ENCODE measurements at regions not wholly inside any gene's neighbourhood (a gene's known extent, or its start where the extent isn't known, plus 50 kb on each side); places are given as distances from the start of the nearest gene placed in this dataset.
A peak's percentile ranks its signal among the peaks of the same experiment; 100 is the strongest.

- Histone ChIP-seq H3K36me3 (ENCODE audit: insufficient read depth, low read length) (no peaks in the 10 kb centered on the region), H3K4me2 (ENCODE audit: low read length) (no peak overlapping the region), H3K27me3 (ENCODE audit: control insufficient read depth, insufficient read depth, low read length) (no peaks in the 10 kb centered on the region), H3K4me1 (ENCODE audit: control insufficient read depth, insufficient read depth, low read length) (no peaks in the 10 kb centered on the region), H3K9ac (ENCODE audit: low read depth, low read length) (no peak overlapping the region), H3K4me3 (ENCODE audit: low read length) (no peak overlapping the region), H3K9me3 (replicated peaks; ENCODE audit: low read length) (no peaks in the 10 kb centered on the region)
Observed at GRCh38 chr13:105406551-105406950, 1128.9 kb downstream of the EFNB2 start.

GRCh38 chr13:105403086-105403485, 1132.4 kb downstream of the EFNB2 start:
- H3K4me3 ChIP-seq (ENCODE audit: low read length): no peak overlapping the region
- no peak overlapping the region for H3K9ac ChIP-seq (ENCODE audit: low read depth, low read length)

GRCh38 chr13:105395041-105395440, 1140.4 kb downstream of the EFNB2 start:
- no peak overlapping the region for H3K4me2 ChIP-seq (ENCODE audit: low read length)
- no peaks in the 10 kb centered on the region for H3K27me3 ChIP-seq (ENCODE audit: control insufficient read depth, insufficient read depth, low read length)
- no peak overlapping the region for H3K4me3 ChIP-seq (ENCODE audit: low read length)
- no peaks in the 10 kb centered on the region for H3K36me3 ChIP-seq (ENCODE audit: insufficient read depth, low read length)
- H3K4me1 ChIP-seq (ENCODE audit: control insufficient read depth, insufficient read depth, low read length): no peaks in the 10 kb centered on the region
- no peaks in the 10 kb centered on the region for H3K9me3 ChIP-seq (replicated peaks; ENCODE audit: low read length)
- no peak overlapping the region for H3K9ac ChIP-seq (ENCODE audit: low read depth, low read length)

More at GRCh38 chr13:105403086-105403485, 1132.4 kb downstream of the EFNB2 start:
- Histone ChIP-seq H3K4me1 (ENCODE audit: control insufficient read depth, insufficient read depth, low read length) (no peaks in the 10 kb centered on the region), H3K36me3 (ENCODE audit: insufficient read depth, low read length) (no peaks in the 10 kb centered on the region), H3K9me3 (replicated peaks; ENCODE audit: low read length) (no peaks in the 10 kb centered on the region), H3K27me3 (ENCODE audit: control insufficient read depth, insufficient read depth, low read length) (no peaks in the 10 kb centered on the region), H3K4me2 (ENCODE audit: low read length) (no peak overlapping the region)

DNA sequence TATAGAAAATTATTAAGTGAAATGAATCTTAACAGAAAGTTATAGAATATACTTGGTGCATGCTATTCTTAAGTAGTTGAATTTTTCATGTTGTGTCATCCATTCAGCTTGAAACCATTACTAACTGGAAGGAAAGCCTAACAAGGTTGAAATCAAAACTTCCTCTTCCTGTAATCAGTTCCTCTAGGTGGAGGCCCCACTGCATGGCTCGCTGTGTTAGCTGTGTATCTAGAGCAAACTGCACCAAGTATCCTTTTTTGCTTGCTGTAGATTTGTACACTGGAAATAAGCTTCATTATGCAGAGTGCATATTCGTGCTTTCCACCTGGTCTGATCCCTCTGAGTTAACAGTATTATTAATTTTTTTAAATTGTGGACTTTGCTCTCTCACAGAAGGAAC, 1146.1 kb downstream of the EFNB2 start:
- Histone ChIP-seq H3K4me1 (ENCODE audit: control insufficient read depth, insufficient read depth, low read length) (no peaks in the 10 kb centered on the region), H3K4me2 (ENCODE audit: low read length) (no peak overlapping the region), H3K9me3 (replicated peaks; ENCODE audit: low read length) (no peaks in the 10 kb centered on the region), H3K36me3 (ENCODE audit: insufficient read depth, low read length) (no peaks in the 10 kb centered on the region), H3K4me3 (ENCODE audit: low read length) (no peak overlapping the region), H3K9ac (ENCODE audit: low read depth, low read length) (no peak overlapping the region), H3K27me3 (ENCODE audit: control insufficient read depth, insufficient read depth, low read length) (no peaks in the 10 kb centered on the region)

GRCh38 chr13:105377452-105377851, 1158.0 kb downstream of the EFNB2 start:
- Histone ChIP-seq H3K36me3 (ENCODE audit: insufficient read depth, low read length) (no peaks in the 10 kb centered on the region), H3K4me1 (ENCODE audit: control insufficient read depth, insufficient read depth, low read length) (no peaks in the 10 kb centered on the region), H3K4me3 (ENCODE audit: low read length) (no peak overlapping the region)

DNA sequence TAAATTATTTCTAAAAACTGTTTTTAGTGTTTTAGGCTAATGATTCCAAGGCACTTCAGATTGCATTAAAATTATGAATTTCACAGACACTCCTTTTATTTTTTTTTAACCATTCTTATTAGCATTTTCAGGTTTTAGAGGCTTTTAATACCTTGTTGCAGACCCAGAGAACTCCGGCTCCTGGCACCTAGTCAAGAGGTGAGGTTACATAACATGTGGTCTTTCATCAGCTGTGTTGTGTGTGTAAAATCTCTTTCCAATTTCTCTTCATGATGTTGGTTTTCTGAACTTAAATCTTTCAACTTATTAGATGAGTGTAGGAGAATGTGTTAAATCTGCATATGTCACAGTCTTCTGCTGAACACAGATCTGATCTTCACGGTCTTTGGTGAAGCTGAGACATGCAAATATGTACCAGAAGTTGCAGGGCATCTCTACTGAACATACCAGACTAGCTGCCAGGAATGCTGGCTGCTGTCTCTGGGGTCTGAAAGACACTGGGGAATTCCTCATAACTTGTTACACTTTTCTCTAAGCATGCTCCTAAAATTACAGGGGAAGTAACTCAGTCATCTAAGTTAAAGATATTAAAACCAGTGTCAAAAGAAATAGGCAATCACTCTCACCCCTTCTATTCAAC, 1165.3 kb downstream of the EFNB2 start:
- Histone ChIP-seq H3K4me2 (ENCODE audit: low read length) (no peak overlapping the region), H3K4me1 (ENCODE audit: control insufficient read depth, insufficient read depth, low read length) (no peaks in the 10 kb centered on the region), H3K36me3 (ENCODE audit: insufficient read depth, low read length) (no peaks in the 10 kb centered on the region), H3K27me3 (ENCODE audit: control insufficient read depth, insufficient read depth, low read length) (no peaks in the 10 kb centered on the region), H3K9me3 (replicated peaks; ENCODE audit: low read length) (no peaks in the 10 kb centered on the region), H3K4me3 (ENCODE audit: low read length) (no peak overlapping the region), H3K9ac (ENCODE audit: low read depth, low read length) (no peak overlapping the region)

More at GRCh38 chr13:105377452-105377851, 1158.0 kb downstream of the EFNB2 start:
- no peak overlapping the region for H3K4me2 ChIP-seq (ENCODE audit: low read length)
- H3K9ac ChIP-seq (ENCODE audit: low read depth, low read length): no peak overlapping the region
- no peaks in the 10 kb centered on the region for H3K9me3 ChIP-seq (replicated peaks; ENCODE audit: low read length)
- H3K27me3 ChIP-seq (ENCODE audit: control insufficient read depth, insufficient read depth, low read length): no peaks in the 10 kb centered on the region

DNA sequence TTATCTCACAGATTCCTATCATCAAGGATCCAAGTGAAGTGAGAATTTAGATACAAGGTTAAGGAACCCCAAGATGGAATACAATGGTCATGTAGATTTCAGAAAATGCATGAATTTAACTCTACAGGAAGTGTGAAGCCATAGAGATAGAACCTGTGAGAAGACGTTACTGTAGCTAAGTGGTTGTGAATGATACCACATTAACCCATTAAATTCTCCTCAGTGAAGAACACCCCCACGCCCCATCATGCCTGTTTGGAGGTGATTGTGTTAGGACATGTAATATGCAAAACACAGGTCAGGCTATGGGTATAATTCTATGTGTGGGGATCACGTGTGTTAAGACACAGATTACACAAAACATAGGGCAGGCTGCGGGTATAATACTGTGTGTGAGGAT, 1166.7 kb downstream of the EFNB2 start:
- Histone ChIP-seq H3K9ac (ENCODE audit: low read depth, low read length) (no peak overlapping the region), H3K27me3 (ENCODE audit: control insufficient read depth, insufficient read depth, low read length) (no peaks in the 10 kb centered on the region), H3K36me3 (ENCODE audit: insufficient read depth, low read length) (no peaks in the 10 kb centered on the region), H3K4me1 (ENCODE audit: control insufficient read depth, insufficient read depth, low read length) (no peaks in the 10 kb centered on the region), H3K4me2 (ENCODE audit: low read length) (no peak overlapping the region), H3K9me3 (replicated peaks; ENCODE audit: low read length) (no peaks in the 10 kb centered on the region), H3K4me3 (ENCODE audit: low read length) (no peak overlapping the region)

DNA sequence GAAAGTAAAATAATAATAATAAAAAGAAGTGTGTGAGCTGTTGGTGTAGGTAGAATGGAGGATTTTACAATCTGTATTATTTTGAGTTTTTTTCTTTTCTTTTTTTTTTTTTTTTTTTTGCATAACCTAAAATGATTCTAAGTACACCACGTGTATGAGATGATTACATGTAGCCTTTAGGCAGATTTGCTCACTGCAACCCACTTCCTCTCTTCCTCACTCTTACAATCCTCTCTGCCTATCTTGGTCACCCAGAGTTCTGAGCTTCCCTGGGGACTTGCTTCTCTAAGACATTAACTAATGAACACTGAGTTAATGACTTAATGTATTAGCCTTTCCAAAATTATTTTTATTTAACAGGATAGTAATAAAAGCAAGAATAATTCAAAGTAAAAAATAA, 1169.6 kb downstream of the EFNB2 start:
- Histone ChIP-seq H3K4me1 (ENCODE audit: control insufficient read depth, insufficient read depth, low read length) (no peaks in the 10 kb centered on the region), H3K36me3 (ENCODE audit: insufficient read depth, low read length) (no peaks in the 10 kb centered on the region), H3K4me2 (ENCODE audit: low read length) (no peak overlapping the region), H3K9me3 (replicated peaks; ENCODE audit: low read length) (no peaks in the 10 kb centered on the region), H3K4me3 (ENCODE audit: low read length) (no peak overlapping the region), H3K27me3 (ENCODE audit: control insufficient read depth, insufficient read depth, low read length) (no peaks in the 10 kb centered on the region), H3K9ac (ENCODE audit: low read depth, low read length) (no peak overlapping the region)

- Histone ChIP-seq H3K27me3 (ENCODE audit: control insufficient read depth, insufficient read depth, low read length) (no peaks in the 10 kb centered on the region), H3K4me1 (ENCODE audit: control insufficient read depth, insufficient read depth, low read length) (no peaks in the 10 kb centered on the region), H3K4me2 (ENCODE audit: low read length) (no peak overlapping the region), H3K9ac (ENCODE audit: low read depth, low read length) (no peak overlapping the region), H3K4me3 (ENCODE audit: low read length) (no peak overlapping the region), H3K9me3 (replicated peaks; ENCODE audit: low read length) (no peaks in the 10 kb centered on the region), H3K36me3 (ENCODE audit: insufficient read depth, low read length) (no peaks in the 10 kb centered on the region)
Observed at GRCh38 chr13:105365021-105365550, 1170.4 kb downstream of the EFNB2 start.

DNA sequence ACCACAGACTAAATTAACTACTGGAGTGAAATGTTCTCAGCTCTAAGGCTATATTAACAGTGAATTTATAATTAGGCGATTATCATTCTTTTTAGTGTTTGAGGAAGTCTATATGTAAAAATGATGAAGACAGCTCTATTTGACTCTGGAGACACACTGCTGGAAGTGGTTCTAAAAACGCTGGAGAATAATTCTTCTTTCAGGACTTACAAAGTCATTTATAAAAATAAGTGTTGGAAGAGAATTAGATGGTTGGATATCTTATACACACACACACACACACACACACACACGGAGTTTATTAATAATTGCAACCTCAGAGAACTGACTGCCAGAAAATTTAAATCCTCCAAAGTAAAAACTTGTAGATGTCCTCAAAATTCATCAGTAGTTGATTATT, 1171.3 kb downstream of the EFNB2 start:
- Histone ChIP-seq H3K4me3 (ENCODE audit: low read length) (no peak overlapping the region), H3K9me3 (replicated peaks; ENCODE audit: low read length) (no peaks in the 10 kb centered on the region), H3K9ac (ENCODE audit: low read depth, low read length) (no peak overlapping the region), H3K4me1 (ENCODE audit: control insufficient read depth, insufficient read depth, low read length) (no peaks in the 10 kb centered on the region), H3K27me3 (ENCODE audit: control insufficient read depth, insufficient read depth, low read length) (no peaks in the 10 kb centered on the region), H3K36me3 (ENCODE audit: insufficient read depth, low read length) (no peaks in the 10 kb centered on the region), H3K4me2 (ENCODE audit: low read length) (no peak overlapping the region)

GRCh38 chr13:105363261-105364190, 1171.9 kb downstream of the EFNB2 start:
- no peak overlapping the region for H3K9ac ChIP-seq (ENCODE audit: low read depth, low read length)
- no peaks in the 10 kb centered on the region for H3K27me3 ChIP-seq (ENCODE audit: control insufficient read depth, insufficient read depth, low read length)
- H3K9me3 ChIP-seq (replicated peaks; ENCODE audit: low read length): no peaks in the 10 kb centered on the region
- peak overlapping the region; percentile 41 for H3K4me2 ChIP-seq (ENCODE audit: low read length)
- no peaks in the 10 kb centered on the region for H3K36me3 ChIP-seq (ENCODE audit: insufficient read depth, low read length)
- no peaks in the 10 kb centered on the region for H3K4me1 ChIP-seq (ENCODE audit: control insufficient read depth, insufficient read depth, low read length)
- no peak overlapping the region for H3K4me3 ChIP-seq (ENCODE audit: low read length)

Measured in skeletal muscle satellite cell (primary cell).